ENCODE measurements at regions not wholly inside any gene's neighbourhood (a gene's known extent, or its start where the extent isn't known, plus 50 kb on each side); places are given as distances from the start of the nearest gene placed in this dataset.

DNA sequence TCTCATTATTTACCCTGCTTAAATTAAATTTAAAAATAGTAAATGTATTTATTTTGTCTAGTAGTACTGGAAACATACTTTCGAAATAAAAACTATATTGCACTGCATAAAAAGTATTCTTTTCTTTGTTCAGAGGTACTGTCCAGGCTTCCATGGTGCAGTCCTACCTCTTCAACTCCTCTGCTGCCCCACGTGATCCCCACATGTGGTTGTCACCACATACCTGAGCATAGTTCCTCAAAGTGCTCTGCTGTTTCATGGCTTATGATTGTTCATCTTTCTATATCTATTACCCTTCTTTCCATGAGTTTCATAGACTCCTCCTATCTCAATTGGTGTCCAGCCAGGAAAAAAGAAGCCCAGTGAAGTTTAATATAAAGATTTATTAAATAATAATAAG, 317.5 kb upstream of the OR4E1 start:
- DNase-seq (ENCODE audit: low read depth): no peak
- no peak overlapping the region for H3K4me3 ChIP-seq (ENCODE audit: low read depth, low read length)
- TF ChIP-seq CTCF (IDR thresholded peaks at IDR 0.05; ENCODE audit: control insufficient read depth, extremely low read depth, insufficient read depth): no peak

- H3K4me3 ChIP-seq (ENCODE audit: low read depth, low read length): no peak overlapping the region
- no peak for DNase-seq (ENCODE audit: low read depth)
- peak; percentile 55 for TF ChIP-seq CTCF (IDR thresholded peaks at IDR 0.05; ENCODE audit: control insufficient read depth, extremely low read depth, insufficient read depth)
Observed at GRCh38 chr14:21990116-21990515, 316.5 kb upstream of the OR4E1 start.

GRCh38 chr14:21989090-21989489, 315.5 kb upstream of the OR4E1 start:
- DNase-seq (ENCODE audit: low read depth): no peak
- no peak for TF ChIP-seq CTCF (IDR thresholded peaks at IDR 0.05; ENCODE audit: control insufficient read depth, extremely low read depth, insufficient read depth)
- H3K4me3 ChIP-seq (ENCODE audit: low read depth, low read length): no peak overlapping the region

DNA sequence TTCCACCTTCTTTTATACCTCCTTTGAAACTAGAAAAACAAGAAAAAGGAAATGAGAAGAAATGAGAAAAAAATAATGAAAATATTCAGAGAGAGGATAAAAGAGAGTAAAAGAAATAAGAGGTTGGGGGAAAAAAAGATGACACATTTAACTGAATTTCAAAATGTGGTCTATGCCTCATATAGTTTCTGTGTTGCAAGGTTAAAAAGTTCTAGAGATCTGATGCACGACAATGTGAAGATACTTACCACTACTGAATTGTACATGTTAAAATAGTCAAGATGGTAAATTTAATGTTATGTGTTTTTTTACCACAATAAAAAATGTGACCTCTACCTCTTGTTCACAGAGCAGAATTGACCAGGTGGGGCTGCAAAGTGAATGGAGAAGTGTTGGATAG, 314.8 kb upstream of the OR4E1 start:
- no peak for DNase-seq (ENCODE audit: low read depth)
- H3K4me3 ChIP-seq (ENCODE audit: low read depth, low read length): no peak overlapping the region
- no peak for TF ChIP-seq CTCF (IDR thresholded peaks at IDR 0.05; ENCODE audit: control insufficient read depth, extremely low read depth, insufficient read depth)

- TF ChIP-seq CTCF (IDR thresholded peaks at IDR 0.05; ENCODE audit: control insufficient read depth, extremely low read depth, insufficient read depth): peak; percentile 47
- no peak overlapping the region for H3K4me3 ChIP-seq (ENCODE audit: low read depth, low read length)
- no peak for DNase-seq (ENCODE audit: low read depth)
Observed at GRCh38 chr14:21987937-21988336, 314.3 kb upstream of the OR4E1 start.

- H3K4me3 ChIP-seq (ENCODE audit: low read depth, low read length): no peak overlapping the region
- DNase-seq (ENCODE audit: low read depth): no peak
- TF ChIP-seq CTCF (IDR thresholded peaks at IDR 0.05; ENCODE audit: control insufficient read depth, extremely low read depth, insufficient read depth): no peak
Observed at GRCh38 chr14:21985081-21985480, 311.5 kb upstream of the OR4E1 start.

DNA sequence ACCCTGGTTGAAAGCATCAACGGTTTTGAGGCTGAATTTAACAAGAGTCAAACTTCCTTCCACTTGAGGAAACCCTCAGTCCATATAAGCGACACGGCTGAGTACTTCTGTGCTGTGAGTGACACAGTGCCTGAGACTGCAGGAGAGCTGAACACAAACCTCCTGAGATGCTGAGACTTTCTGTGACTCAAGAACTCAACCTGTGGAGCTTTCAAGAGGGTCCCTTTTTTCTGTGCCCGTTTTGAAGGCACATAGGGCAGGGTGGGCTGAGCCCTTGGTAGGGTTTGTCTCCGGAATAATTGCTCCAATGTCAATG, 305.3 kb upstream of the OR4E1 start:
- no peak for TF ChIP-seq CTCF (IDR thresholded peaks at IDR 0.05; ENCODE audit: control insufficient read depth, extremely low read depth, insufficient read depth)
- no peak overlapping the region for H3K4me3 ChIP-seq (ENCODE audit: low read depth, low read length)
- no peak for DNase-seq (ENCODE audit: low read depth)

Measured in LNCaP clone FGC (cell line).